Left lung (tissue), 4 donors: ENCODE measurements at regions not wholly inside any gene's neighbourhood (a gene's known extent, or its start where the extent isn't known, plus 50 kb on each side); places are given as distances from the start of the nearest gene placed in this dataset.

Source experiments
- ATAC-seq: fragments of 200-7000 bp; cut with Tn5 transposase; one replicate; pipeline ENCODE4 v1.9.1; 2020; ENCODE audit warnings: moderate library complexity
- DNase-seq, 4 donors: peaks; one replicate each; pipeline ENCODE4 v3.0.0-alpha.2; 2013 to 2020
- H3K27ac ChIP-seq, 2 donors: fragments of 200-600 bp; sonication (generic) in 1 of 2; one replicate each; pipeline versions ENCODE4 v1.5.0 to v1.8.0; 2020 to 2021
- H3K27me3 ChIP-seq, 2 donors: fragments of 200-600 bp; sonication (generic) in 1 of 2; one replicate each; pipeline versions ENCODE4 v1.5.0 to v1.8.0; 2020 to 2021
- H3K36me3 ChIP-seq, 2 donors: fragments of 200-600 bp; sonication (generic) in 1 of 2; one replicate each; pipeline versions ENCODE4 v1.5.0 to v1.8.0; 2020 to 2021
- H3K4me1 ChIP-seq, 2 donors: fragments of 200-600 bp; one replicate each; pipeline ENCODE4 v1.8.0; 2021
- H3K4me3 ChIP-seq, 2 donors: fragments of 200-600 bp; sonication (generic) in 1 of 2; one replicate each; pipeline versions ENCODE4 v1.5.0 to v1.8.0; 2020 to 2021; ENCODE audit warnings: mild to moderate bottlenecking in 1 of 2
- H3K9me3 ChIP-seq, 2 donors: fragments of 200-600 bp; sonication (generic) in 1 of 2; one replicate each; pipeline versions ENCODE4 v1.5.0 to v1.8.0; 2020 to 2021
- CTCF ChIP-seq, 2 donors: fragments of 200-600 bp; sonication (generic) in 1 of 2; IDR thresholded peaks; one replicate each; pipeline versions ENCODE4 v1.5.0 to v1.8.0; 2021; ENCODE audit warnings: antibody characterized with exemption in 2 of 2
- intact Hi-C, 2 donors: fragments of 100-400 bp; cut with DNase I; formaldehyde crosslinking; loops; one replicate each; pipeline versions ENCODE4 v1.11.2 to v1.14.2; 2022
- donor health status: DM: no; HTN: yes; CAD: no.
- donor health status: DM: no; HTN: no; CAD: no.

- no peak overlapping the region for H3K4me3 ChIP-seq
- no peaks in the 10 kb centered on the region for H3K27me3 ChIP-seq
- intact Hi-C loops = no loop called here
- no peak overlapping the region for H3K27ac ChIP-seq
- ATAC-seq (no peak), DNase-seq (no peak)
- no peaks in the 10 kb centered on the region for H3K9me3 ChIP-seq
- no peak for TF ChIP-seq CTCF (IDR thresholded peaks at IDR 0.05)
- no peaks in the 10 kb centered on the region for H3K4me1 ChIP-seq
- no peaks in the 10 kb centered on the region for H3K36me3 ChIP-seq
Measured at GRCh38 chr1:81600878-81601622, 199.7 kb upstream of the ADGRL2 start.

DNA sequence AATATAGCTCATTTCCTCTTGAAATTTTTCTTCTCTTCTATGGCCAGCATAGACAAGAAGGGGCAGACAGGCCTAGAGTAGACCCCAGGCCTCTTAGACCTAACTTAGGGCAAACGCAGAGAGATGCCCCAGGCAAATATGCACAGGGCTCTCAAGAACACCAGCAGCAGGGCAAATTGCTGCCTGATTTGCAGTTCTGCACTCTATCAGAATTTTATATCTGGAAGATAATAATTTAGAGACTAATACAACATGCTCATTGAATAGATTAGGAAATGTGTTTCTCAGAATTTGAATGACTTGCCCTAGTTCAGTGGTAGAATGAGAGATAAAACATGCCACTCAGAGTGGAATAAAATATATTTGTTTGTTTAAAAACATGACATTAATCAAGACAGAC is 200.4 kb upstream of the ADGRL2 start:
- Histone ChIP-seq H3K4me1 (no peaks in the 10 kb centered on the region), H3K4me3 (no peak overlapping the region), H3K36me3 (no peaks in the 10 kb centered on the region), H3K9me3 (no peaks in the 10 kb centered on the region), H3K27ac (no peak overlapping the region), H3K27me3 (no peaks in the 10 kb centered on the region)
- TF ChIP-seq CTCF (IDR thresholded peaks at IDR 0.05) = no peak
- intact Hi-C loops = no loop called here
- ATAC-seq (no peak), DNase-seq (no peak)

- DNase-seq (no peak), ATAC-seq (no peak)
- no peaks in the 10 kb centered on the region for H3K36me3 ChIP-seq
- intact Hi-C loops = no loop called here
- TF ChIP-seq CTCF (IDR thresholded peaks at IDR 0.05) = no peak
- H3K9me3 ChIP-seq = no peaks in the 10 kb centered on the region
- no peak overlapping the region for H3K4me3 ChIP-seq
- no peak overlapping the region for H3K27ac ChIP-seq
- no peaks in the 10 kb centered on the region for H3K27me3 ChIP-seq
- no peaks in the 10 kb centered on the region for H3K4me1 ChIP-seq
Measured at GRCh38 chr1:81598623-81599022, 202.1 kb upstream of the ADGRL2 start.

DNA sequence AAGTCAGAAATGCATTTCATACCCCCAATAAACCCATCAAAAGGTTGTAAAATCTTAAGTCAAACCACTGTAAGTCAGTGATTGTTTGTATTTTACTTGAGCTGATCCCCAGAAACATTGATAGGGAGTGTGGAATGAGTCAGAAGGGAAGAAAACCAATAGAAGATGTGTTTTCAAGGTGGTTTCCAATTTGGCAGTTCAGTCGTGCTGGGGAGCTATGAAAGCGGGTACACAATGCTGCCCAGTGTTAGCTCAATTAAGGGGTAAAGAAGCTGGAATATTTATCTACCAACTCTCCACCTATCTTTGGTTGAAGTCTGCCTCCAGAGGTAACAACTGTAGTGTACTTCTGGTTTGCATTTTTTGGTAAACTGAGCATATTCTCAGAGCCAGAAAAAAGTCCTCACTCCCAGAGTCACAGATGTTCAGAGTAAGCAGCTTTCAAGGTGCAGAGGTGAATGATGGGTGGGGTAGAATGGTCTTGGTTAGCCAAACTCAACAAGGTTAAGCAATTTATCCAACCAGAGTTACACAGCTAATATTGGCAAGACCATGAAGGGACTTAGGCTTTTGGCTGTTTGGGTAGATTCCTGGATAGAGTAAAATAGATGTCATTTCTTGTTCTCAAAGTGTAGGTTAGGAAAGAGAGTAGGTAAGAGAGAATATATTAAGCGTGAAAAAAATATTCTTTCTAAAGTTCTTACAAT is 202.9 kb upstream of the ADGRL2 start:
- DNase-seq (no peak), ATAC-seq (no peak)
- Histone ChIP-seq H3K27me3 (no peaks in the 10 kb centered on the region), H3K4me1 (no peaks in the 10 kb centered on the region), H3K9me3 (no peaks in the 10 kb centered on the region), H3K4me3 (no peak overlapping the region), H3K36me3 (no peaks in the 10 kb centered on the region), H3K27ac (no peak overlapping the region)
- TF ChIP-seq CTCF (IDR thresholded peaks at IDR 0.05) = no peak
- intact Hi-C loops = no loop called here

DNA sequence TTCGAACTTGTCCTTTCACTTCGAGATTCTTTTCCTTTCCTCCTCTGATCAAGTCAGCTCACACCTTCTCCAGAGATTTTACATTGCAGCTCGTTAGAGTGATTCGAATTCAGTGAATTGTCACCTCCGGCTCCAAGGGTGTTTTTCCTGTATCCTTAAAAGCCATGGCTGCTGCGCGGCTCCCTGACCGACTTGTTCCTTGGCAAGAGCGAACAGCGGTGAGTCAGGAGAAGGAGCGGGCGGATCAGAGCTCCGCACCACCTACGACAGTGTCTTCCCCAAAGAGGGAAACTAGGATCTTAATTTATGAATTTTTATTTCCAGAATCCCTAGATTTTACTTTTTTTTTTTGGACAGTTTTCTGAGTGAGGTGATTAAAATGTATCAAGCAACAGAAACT is 204.4 kb upstream of the ADGRL2 start:
- H3K4me1 ChIP-seq = no peaks in the 10 kb centered on the region
- no peak for ATAC-seq
- no peak for TF ChIP-seq CTCF (IDR thresholded peaks at IDR 0.05)
- intact Hi-C loops = no loop called here
- DNase-seq = peak in 1 of 4 donors; percentile 47
- H3K27me3 ChIP-seq = no peaks in the 10 kb centered on the region
- H3K9me3 ChIP-seq = no peaks in the 10 kb centered on the region
- H3K36me3 ChIP-seq = no peaks in the 10 kb centered on the region
- no peak overlapping the region for H3K27ac ChIP-seq
- H3K4me3 ChIP-seq = no peak overlapping the region
